H1 (cell line): ENCODE measurements at regions not wholly inside any gene's neighbourhood (a gene's known extent, or its start where the extent isn't known, plus 50 kb on each side); places are given as distances from the start of the nearest gene placed in this dataset.

Experiments
- CTCF ChIA-PET: fragments of 300-600 bp; sonication (Branson Sonifier 250); formaldehyde crosslinking; loops from one replicate; lab custom pipeline; 2021; ENCODE audit not compliant: partially characterized antibody; lab: Charles Lee
- POLR2A ChIA-PET: fragments of 300-600 bp; sonication (Branson Sonifier 250); formaldehyde crosslinking; loops from one replicate; lab custom pipeline; 2021; ENCODE audit warnings: inconsistent platforms; ENCODE audit not compliant: partially characterized antibody; lab: Charles Lee
- DNase-seq, 2 experiments: peaks; one replicate each; pipeline versions ENCODE4 v3.0.0 to v3.0.0-alpha.2; 2010 to 2022; ENCODE audit warnings: low spot score in 2 of 2, low read depth in 1 of 2, mixed read lengths in 1 of 2
- FAIRE-seq: peaks from 2 replicates; lab custom pipeline; 2011; peaks lifted over from hg19 to GRCh38; lab: Jason Lieb, UNC
- H2AFZ ChIP-seq: 2 replicates; pipeline ENCODE4 v1.8.1; 2012; ENCODE audit warnings: low read length, inconsistent platforms
- H2AK5ac ChIP-seq: 2 replicates; pipeline ENCODE4 v1.6.1; 2013; ENCODE audit warnings: low read depth, low read length
- H2BK120ac ChIP-seq: replicated peaks from 2 replicates; pipeline ENCODE3; 2013; ENCODE audit warnings: low read depth, low read length, inconsistent platforms
- H2BK12ac ChIP-seq: 2 replicates; pipeline ENCODE4 v1.6.1; 2013; ENCODE audit warnings: low read depth, low read length
- H2BK15ac ChIP-seq: 2 replicates; pipeline ENCODE4 v1.6.1; 2013; ENCODE audit warnings: low read length
- H2BK20ac ChIP-seq: 2 replicates; pipeline ENCODE4 v1.6.1; 2013; ENCODE audit warnings: low read length
- H2BK5ac ChIP-seq: 2 replicates; pipeline ENCODE4 v1.6.1; 2013; ENCODE audit warnings: low read depth, low read length
- H3K14ac ChIP-seq: 2 replicates; pipeline ENCODE4 v1.6.1; 2013; ENCODE audit warnings: inconsistent platforms; ENCODE audit not compliant: insufficient read length
- H3K18ac ChIP-seq: 2 replicates; pipeline ENCODE4 v1.6.1; 2013; ENCODE audit warnings: low read length; ENCODE audit errors: extremely low read depth
- H3K23ac ChIP-seq: 2 replicates; pipeline ENCODE4 v1.6.1; 2013; ENCODE audit warnings: inconsistent platforms; ENCODE audit not compliant: insufficient read length
- H3K23me2 ChIP-seq: 2 replicates; pipeline ENCODE4 v1.6.1; 2013; ENCODE audit warnings: low read depth, low read length
- H3K27ac ChIP-seq: 2 replicates; pipeline ENCODE4 v1.6.1; 2011; ENCODE audit warnings: low read depth, low read length, inconsistent platforms
- H3K27me3 ChIP-seq, 4 experiments: replicated peaks in 1 of 4; 1 replicate in 1 of 4; 2 replicates in 3 of 4; pipeline versions ENCODE4 v1.6.1 to v1.8.1; 2011 to 2013; ENCODE audit warnings: low read length in 3 of 4, mild to moderate bottlenecking in 3 of 4, inconsistent platforms in 2 of 4, mixed read lengths in 2 of 4, moderate library complexity in 1 of 4; ENCODE audit not compliant: control insufficient read depth in 3 of 4, insufficient read depth in 3 of 4; ENCODE audit errors: extremely low read depth in 1 of 4
- H3K36me3 ChIP-seq, 4 experiments: 2 replicates each; pipeline versions ENCODE4 v1.6.1 to v1.8.1; 2011 to 2013; ENCODE audit warnings: mild to moderate bottlenecking in 4 of 4, low read length in 3 of 4, moderate library complexity in 2 of 4, control low read depth in 1 of 4, inconsistent platforms in 1 of 4; ENCODE audit not compliant: insufficient read depth in 4 of 4, control insufficient read depth in 2 of 4
- H3K4ac ChIP-seq: replicated peaks from 2 replicates; pipeline ENCODE3; 2013; ENCODE audit warnings: low read length, low read depth, mixed read lengths, inconsistent platforms; ENCODE audit not compliant: insufficient read length
- H3K4me1 ChIP-seq, 4 experiments: replicated peaks in 1 of 4; 1 replicate in 1 of 4; 2 replicates in 3 of 4; pipeline versions ENCODE4 v1.6.1 to v1.8.1; 2011 to 2013; ENCODE audit warnings: low read length in 3 of 4, inconsistent platforms in 2 of 4, mixed read lengths in 1 of 4; ENCODE audit not compliant: insufficient read depth in 4 of 4, control insufficient read depth in 3 of 4
- H3K4me2 ChIP-seq, 2 experiments: 2 replicates each; pipeline versions ENCODE4 v1.6.1 to v1.8.1; 2011 to 2013; ENCODE audit warnings: low read depth in 2 of 2, low read length in 2 of 2, control low read depth in 1 of 2, inconsistent platforms in 1 of 2, mild to moderate bottlenecking in 1 of 2; ENCODE audit not compliant: insufficient read depth in 1 of 2
- H3K4me3 ChIP-seq, 4 experiments: fragments of 200-600, 300-600 bp in 1 of 4; sonication (generic), shearing (Covaris generic), sonication (Bioruptor Twin) in 1 of 4; 2 replicates each; pipeline versions ENCODE4 v1.5.1 to v1.8.1; 2011 to 2016; ENCODE audit warnings: low read length in 4 of 4, low read depth in 3 of 4, control low read depth in 2 of 4, inconsistent platforms in 2 of 4, mild to moderate bottlenecking in 2 of 4, mixed read lengths in 1 of 4, moderate library complexity in 1 of 4; ENCODE audit not compliant: insufficient read depth in 2 of 4; ENCODE audit errors: extremely low read depth in 1 of 4
- H3K56ac ChIP-seq: replicated peaks from 2 replicates; pipeline ENCODE3; 2013; ENCODE audit warnings: low read depth, mild to moderate bottlenecking, mixed read lengths, low read length, inconsistent platforms; ENCODE audit not compliant: insufficient read length
- H3K79me1 ChIP-seq: 2 replicates; pipeline ENCODE4 v1.6.1; 2013; ENCODE audit warnings: low read depth, low read length, control low read depth
- H3K79me2 ChIP-seq, 2 experiments: 2 replicates each; pipeline versions ENCODE4 v1.6.1 to v1.8.1; 2012 to 2013; ENCODE audit warnings: low read length in 2 of 2, mild to moderate bottlenecking in 2 of 2, inconsistent platforms in 1 of 2; ENCODE audit not compliant: insufficient read depth in 2 of 2, control insufficient read depth in 1 of 2
- H3K9ac ChIP-seq, 4 experiments: replicated peaks in 1 of 4; 1 replicate in 1 of 4; 2 replicates in 3 of 4; pipeline versions ENCODE4 v1.6.1 to v1.8.1; 2011 to 2013; ENCODE audit warnings: low read depth in 3 of 4, low read length in 3 of 4, control low read depth in 2 of 4, mild to moderate bottlenecking in 2 of 4, moderate library complexity in 2 of 4, inconsistent platforms in 1 of 4; ENCODE audit errors: extremely low read depth in 1 of 4
- H3K9me3 ChIP-seq, 2 experiments: 2 replicates each; pipeline versions ENCODE4 v1.6.1 to v1.8.1; 2012 to 2013; ENCODE audit warnings: mild to moderate bottlenecking in 2 of 2, moderate library complexity in 2 of 2, control low read depth in 1 of 2, inconsistent platforms in 1 of 2, low read depth in 1 of 2, low read length in 1 of 2, mixed read lengths in 1 of 2; ENCODE audit not compliant: insufficient read depth in 2 of 2
- H4K20me1 ChIP-seq, 2 experiments: replicated peaks in 1 of 2; 2 replicates each; pipeline versions ENCODE3 to v1.8.1; 2011 to 2013; ENCODE audit warnings: inconsistent platforms in 2 of 2, low read length in 2 of 2, mild to moderate bottlenecking in 1 of 2; ENCODE audit not compliant: insufficient read depth in 2 of 2, control insufficient read depth in 1 of 2
- H4K5ac ChIP-seq: 2 replicates; pipeline ENCODE4 v1.6.1; 2013; ENCODE audit warnings: low read length, low read depth, mixed read lengths, inconsistent platforms; ENCODE audit not compliant: insufficient read length
- H4K8ac ChIP-seq: 2 replicates; pipeline ENCODE4 v1.8.0; 2013; ENCODE audit warnings: mild to moderate bottlenecking, moderate library complexity, low read length, inconsistent platforms; ENCODE audit not compliant: insufficient read depth; ENCODE audit errors: extremely low read depth
- H4K91ac ChIP-seq: replicated peaks from 2 replicates; pipeline ENCODE3; 2013; ENCODE audit warnings: low read length, mixed read lengths, inconsistent platforms; ENCODE audit not compliant: insufficient read length
- ZNF274 ChIP-seq: IDR thresholded peaks from 2 replicates; pipeline ENCODE4 v1.7.0; 2012; ENCODE audit warnings: low read length, borderline replicate concordance; ENCODE audit errors: extremely low read depth
- WGBS, 2 experiments: shearing (Covaris generic) in 1 of 2; methylation state at CpG; one replicate each; pipeline versions ENCODE4 v1.1.6 to v1.1.7; 2013 to 2015; ENCODE audit warnings: low lambda C conversion rate in 2 of 2, mixed read lengths in 2 of 2, inconsistent platforms in 1 of 2, low coverage in 1 of 2, missing lambda C conversion rate in 1 of 2; ENCODE audit not compliant: insufficient replicate concordance in 2 of 2, insufficient coverage in 1 of 2, insufficient read length in 1 of 2; ENCODE audit errors: extremely low coverage in 1 of 2, missing lambda C conversion rate in 1 of 2; 5-methylcytosine and 5-hydroxymethylcytosine counted together

- ChIA-PET CTCF (interaction anchor here (0.6 kb wide), 1 partner anchor 84 kb away, joined by 3 read pairs; no protein-coding TSS in a partner anchor), POLR2A (no interaction called here)
- no peaks in the 10 kb centered on the region for H4K20me1 ChIP-seq
- H3K56ac ChIP-seq: no peak overlapping the region
- H3K4me2 ChIP-seq: no peak overlapping the region
- H4K8ac ChIP-seq: no peak overlapping the region
- H2BK20ac ChIP-seq: peak overlapping the region; percentile 43; the same call in 1 of the 2 replicates
- H2AK5ac ChIP-seq: 0 out of 2 replicates have a peak overlapping the region, but pooled peaks have one; percentile 44
- FAIRE-seq (no peak), DNase-seq (no peak)
- no peak overlapping the region for H3K18ac ChIP-seq
- no peaks in the 10 kb centered on the region for H3K36me3 ChIP-seq
- H3K4me3 ChIP-seq: no peak overlapping the region
- peak overlapping the region; percentile 69 for H3K14ac ChIP-seq
- H3K79me2 ChIP-seq: 0 out of 4 replicates have a peak, but pooled peaks cover 0 to 3% of the 10 kb centered on the region in 2 experiments
- H4K91ac ChIP-seq: no peak overlapping the region
- no peak overlapping the region for H3K4ac ChIP-seq
- no peak overlapping the region for H2BK120ac ChIP-seq
- no peak overlapping the region for H2BK5ac ChIP-seq
- no peak overlapping the region for H3K9ac ChIP-seq
- no peak overlapping the region for H2BK12ac ChIP-seq
- H3K27me3 ChIP-seq: no peaks in the 10 kb centered on the region
- no peak overlapping the region for H3K23ac ChIP-seq
- H3K4me1 ChIP-seq: peaks cover 0 to 4% (median 0%) of the 10 kb centered on the region in 4 experiments; a peak in 3 of 7 replicates
- no peak overlapping the region for H2AFZ ChIP-seq
- H4K5ac ChIP-seq: no peak overlapping the region
- WGBS, 2 experiments: 78% methylated on average over 2 of the region's 2 CpGs; no CpG with 5 or more reads in 1 of the 2 experiments
- H3K79me1 ChIP-seq: no peaks in the 10 kb centered on the region; the same call in 1 of the 2 replicates
- no peak overlapping the region for H2BK15ac ChIP-seq
- H3K27ac ChIP-seq: no peak overlapping the region
- no peaks in the 10 kb centered on the region for H3K23me2 ChIP-seq
- H3K9me3 ChIP-seq: no peaks in the 10 kb centered on the region; a peak in 1 of 4 replicates
- no peak for TF ChIP-seq ZNF274
These were observed 242.1 kb downstream of the ZEB2 start for GRCh38 chr2:144277622-144278354.
